Heart left ventricle (tissue), 16 donors: ENCODE measurements at regions not wholly inside any gene's neighbourhood (a gene's known extent, or its start where the extent isn't known, plus 50 kb on each side); places are given as distances from the start of the nearest gene placed in this dataset.

Source experiments
- ATAC-seq, 4 donors: fragments of 200-7000 bp; cut with Tn5 transposase; one replicate each; pipeline ENCODE4 v1.9.1; 2020 to 2022; ENCODE audit warnings: moderate library complexity in 4 of 4, mild to moderate bottlenecking in 3 of 4, moderate number of reproducible peaks in 1 of 4
- DNase-seq, 5 donors: peaks; one replicate each; pipeline ENCODE4 v3.0.0-alpha.2; 2020
- H3K27ac ChIP-seq, 12 donors: fragments of 200-600 bp; sonication (generic) in 4 of 12; one replicate each; pipeline versions ENCODE4 v1.5.0 to v1.8.0; 2016 to 2022; ENCODE audit warnings: mild to moderate bottlenecking in 2 of 12
- H3K27me3 ChIP-seq, 9 donors: fragments of 200-600 bp; sonication (generic) in 2 of 9; one replicate each; pipeline versions ENCODE4 v1.5.1 to v1.8.0; 2016 to 2022; ENCODE audit warnings: mild to moderate bottlenecking in 3 of 9
- H3K36me3 ChIP-seq, 9 donors: fragments of 200-600 bp; sonication (generic) in 2 of 9; one replicate each; pipeline versions ENCODE4 v1.5.0 to v1.8.0; 2018 to 2022; ENCODE audit warnings: mild to moderate bottlenecking in 2 of 9
- H3K4me1 ChIP-seq, 12 donors: fragments of 200-600 bp; sonication (generic) in 4 of 12; one replicate each; pipeline versions ENCODE4 v1.5.0 to v1.8.0; 2016 to 2022; ENCODE audit warnings: mild to moderate bottlenecking in 3 of 12
- H3K4me3 ChIP-seq, 12 donors: fragments of 200-600 bp; sonication (generic) in 4 of 12; one replicate each; pipeline versions ENCODE4 v1.5.0 to v1.8.0; 2017 to 2022; ENCODE audit warnings: mild to moderate bottlenecking in 9 of 12, moderate library complexity in 4 of 12
- H3K9me3 ChIP-seq, 12 donors: fragments of 200-600 bp; sonication (generic) in 4 of 12; one replicate each; pipeline versions ENCODE4 v1.5.0 to v1.8.0; 2016 to 2022; ENCODE audit warnings: mild to moderate bottlenecking in 1 of 12
- CTCF ChIP-seq, 12 donors: fragments of 200-600 bp; sonication (generic) in 4 of 12; IDR thresholded peaks; one replicate each; pipeline versions ENCODE4 v1.5.0 to v1.8.0; 2018 to 2022; ENCODE audit warnings: antibody characterized with exemption in 12 of 12, mild to moderate bottlenecking in 5 of 12
- POLR2A ChIP-seq, 2 donors: fragments of 450-650 bp; IDR thresholded peaks; one replicate each; pipeline ENCODE4 v1.6.1; 2017; ENCODE audit warnings: antibody characterized with exemption in 2 of 2, mild to moderate bottlenecking in 2 of 2, moderate library complexity in 2 of 2
- WGBS, 4 donors: extraction: QIAGEN DNeasy Blood & Tissue Kit in 2 of 4; methylation state at CpG; one replicate each; pipeline versions ENCODE4 v1.1.5 to v1.1.7; 2013 to 2018; 5-methylcytosine and 5-hydroxymethylcytosine counted together
- intact Hi-C, 10 donors: fragments of 100-400 bp; cut with DNase I; formaldehyde crosslinking; loops; one replicate each; pipeline versions ENCODE4 v1.11.1 to v1.14.2; 2022
- donor health status: ischemic (EF 13 %, LVEDD 7.1; RV severe dilation, severe dysfunction).
- donor health status: healthy with polysubstance abuse.
- donor health status: DM: no; HTN: yes; CAD: no.
- donor health status: DM: no; HTN: no; CAD: no.
- donor health status: ischemic (EF 25% LVEDD 6.9; RV normal size, moderate dysfunction).
- donor health status: ischemic (EF 25% LVEDD 5.7; RV mildly dilated, moderate dysfunction).
- donor health status: healthy.
- donor health status: DM: yes; HTN: yes; CAD: no.
- donor health status: ischemic (EF 35%, LVEDD 5.7; RV mildly dilated, moderate dysfunction).
- donor health status: nonischemic (EF 11% LVEDD 7.7; RV severe dilation, severe dysfunction).
- donor health status: DM: yes; HTN: yes; CAD: no.
- donor health status: PGD.
- donor health status: ischemic (EF 29% LVEDD 5.4; RV normal size, mild dysfunction).
- donor health status: nonischemic (EF 23%, LVEDD 6.1; RV moderate dilation, normal function).

- DNase-seq (peak in 1 of 5 donors; percentile 26), ATAC-seq (peak in 3 of 4 donors; percentile 28 to 50 (median 33))
- TF ChIP-seq CTCF (IDR thresholded peaks at IDR 0.05) (no peak), POLR2A (IDR thresholded peaks at IDR 0.05) (no peak)
- Histone ChIP-seq H3K27ac (peak overlapping the region in 6 of 12 donors; percentile 19 to 74 (median 22)), H3K9me3 (no peaks in the 10 kb centered on the region), H3K4me1 (peaks cover 0 to 29% (median 11%) of the 10 kb centered on the region in 12 donors), H3K27me3 (no peaks in the 10 kb centered on the region), H3K36me3 (no peaks in the 10 kb centered on the region), H3K4me3 (no peak overlapping the region)
- intact Hi-C loops, result no loop called here
- 65 to 84% (median 67%) methylated on average over 9 of the region's 9 CpGs for WGBS, 4 donors
Observed at GRCh38 chr3:171967932-171968678, 71.3 kb upstream of the FNDC3B start.

- Histone ChIP-seq H3K27ac (peak overlapping the region in 1 of 12 donors; percentile 34), H3K4me3 (no peak overlapping the region), H3K4me1 (peaks cover 0 to 34% (median 11%) of the 10 kb centered on the region in 12 donors), H3K36me3 (no peaks in the 10 kb centered on the region), H3K27me3 (no peaks in the 10 kb centered on the region), H3K9me3 (no peaks in the 10 kb centered on the region)
- ATAC-seq (no peak), DNase-seq (no peak)
- no peak for TF ChIP-seq POLR2A (IDR thresholded peaks at IDR 0.05)
- no peak for TF ChIP-seq CTCF (IDR thresholded peaks at IDR 0.05)
- 67 to 80% (median 74%) methylated on average over 1 of the region's 1 CpG for WGBS, 4 donors
- intact Hi-C loops, result no loop called here
Observed at GRCh38 chr3:171970301-171970788, 69.0 kb upstream of the FNDC3B start.

- H3K27me3 ChIP-seq, result no peaks in the 10 kb centered on the region
- no peaks in the 10 kb centered on the region for H3K9me3 ChIP-seq
- DNase-seq, result no peak
- ATAC-seq, result no peak
- TF ChIP-seq POLR2A (IDR thresholded peaks at IDR 0.05), result no peak
- no peak for TF ChIP-seq CTCF (IDR thresholded peaks at IDR 0.05)
- 63 to 80% (median 74%) methylated on average over 1 of the region's 1 CpG for WGBS, 4 donors
- peak overlapping the region in 1 of 12 donors; percentile 6 for H3K27ac ChIP-seq
- H3K4me3 ChIP-seq, result no peak overlapping the region
- intact Hi-C loops, result no loop called here
- H3K36me3 ChIP-seq, result no peaks in the 10 kb centered on the region
- H3K4me1 ChIP-seq, result peaks cover 0 to 41% (median 16%) of the 10 kb centered on the region in 12 donors
Observed at GRCh38 chr3:171971919-171972514, 67.4 kb upstream of the FNDC3B start.

DNA sequence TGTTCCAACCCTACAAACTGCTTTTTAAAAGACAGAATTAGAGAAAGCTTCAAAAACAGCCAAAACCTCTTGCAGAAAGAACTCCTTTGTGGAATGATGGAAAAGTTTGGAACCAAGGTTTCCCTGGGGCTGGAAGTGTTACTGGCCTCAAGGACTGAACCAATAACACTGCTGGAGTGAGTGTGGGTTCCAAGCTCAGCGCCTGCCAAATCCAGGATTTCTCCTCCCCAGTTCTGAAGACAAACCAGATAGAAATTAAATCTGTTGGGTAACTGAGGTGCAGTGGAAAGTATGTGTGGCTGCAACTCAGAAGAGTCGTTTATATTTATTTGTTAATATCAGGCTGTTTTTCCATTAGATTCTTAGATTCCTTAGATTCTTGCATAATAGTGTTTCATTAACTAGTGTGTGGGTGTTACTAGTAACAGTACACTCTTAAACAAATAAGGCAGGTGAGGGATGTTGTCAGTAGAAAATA lies 66.5 kb upstream of the FNDC3B start:
- H3K36me3 ChIP-seq, result no peaks in the 10 kb centered on the region
- H3K9me3 ChIP-seq, result no peaks in the 10 kb centered on the region
- H3K4me1 ChIP-seq, result peaks cover 0 to 41% (median 13%) of the 10 kb centered on the region in 12 donors
- TF ChIP-seq POLR2A (IDR thresholded peaks at IDR 0.05) (no peak), CTCF (IDR thresholded peaks at IDR 0.05) (no peak)
- H3K4me3 ChIP-seq, result no peak overlapping the region
- intact Hi-C loops, result no loop called here
- H3K27me3 ChIP-seq, result no peaks in the 10 kb centered on the region
- ATAC-seq (peak in 3 of 4 donors; percentile 32 to 72 (median 67)), DNase-seq (peak in 3 of 5 donors; percentile 38 to 59 (median 48))
- H3K27ac ChIP-seq, result peak overlapping the region in 1 of 12 donors; percentile 13
- WGBS, 4 donors, result 60 to 72% (median 67%) methylated on average over 2 of the region's 2 CpGs
